AG09309 (cell line): ENCODE measurements at regions not wholly inside any gene's neighbourhood (a gene's known extent, or its start where the extent isn't known, plus 50 kb on each side); places are given as distances from the start of the nearest gene placed in this dataset.

Experiments used
- DNase-seq: peaks from one replicate; pipeline ENCODE4 v3.0.0-alpha.2; 2010; ENCODE audit warnings: low read depth
- H3K4me3 ChIP-seq: 2 replicates; pipeline ENCODE4 v1.5.1; 2011; ENCODE audit warnings: mild to moderate bottlenecking, low read depth, low read length, moderate library complexity; ENCODE audit not compliant: control insufficient read depth
- TF ChIP-seq, protein P1 (sequence below): IDR thresholded peaks from 2 replicates; pipeline ENCODE4 v1.5.1; 2011; ENCODE audit warnings: mild to moderate bottlenecking, low read depth, low read length, inconsistent platforms; ENCODE audit not compliant: insufficient read depth, control insufficient read depth; ENCODE audit errors: missing control alignments

DNA sequence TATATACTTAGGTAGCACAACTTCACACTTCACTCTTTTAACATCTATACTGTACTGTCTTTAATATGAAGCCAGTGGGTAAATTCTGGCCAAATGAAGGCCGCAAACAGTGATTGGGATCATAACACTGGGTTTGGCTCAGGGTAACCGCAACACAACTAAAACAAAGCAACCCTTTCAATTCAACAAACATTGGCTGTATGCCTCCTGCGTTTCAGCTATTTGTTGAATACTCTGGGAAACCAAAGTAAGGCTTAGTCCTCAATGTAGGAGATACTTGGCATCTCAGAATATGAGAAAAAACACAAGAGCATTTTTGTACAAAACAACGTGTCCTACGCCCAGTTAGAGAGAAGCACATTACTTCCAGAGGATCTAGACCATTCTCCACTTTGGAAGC, 693.3 kb upstream of the KLHL29 start:
- TF ChIP-seq, protein P1, sequence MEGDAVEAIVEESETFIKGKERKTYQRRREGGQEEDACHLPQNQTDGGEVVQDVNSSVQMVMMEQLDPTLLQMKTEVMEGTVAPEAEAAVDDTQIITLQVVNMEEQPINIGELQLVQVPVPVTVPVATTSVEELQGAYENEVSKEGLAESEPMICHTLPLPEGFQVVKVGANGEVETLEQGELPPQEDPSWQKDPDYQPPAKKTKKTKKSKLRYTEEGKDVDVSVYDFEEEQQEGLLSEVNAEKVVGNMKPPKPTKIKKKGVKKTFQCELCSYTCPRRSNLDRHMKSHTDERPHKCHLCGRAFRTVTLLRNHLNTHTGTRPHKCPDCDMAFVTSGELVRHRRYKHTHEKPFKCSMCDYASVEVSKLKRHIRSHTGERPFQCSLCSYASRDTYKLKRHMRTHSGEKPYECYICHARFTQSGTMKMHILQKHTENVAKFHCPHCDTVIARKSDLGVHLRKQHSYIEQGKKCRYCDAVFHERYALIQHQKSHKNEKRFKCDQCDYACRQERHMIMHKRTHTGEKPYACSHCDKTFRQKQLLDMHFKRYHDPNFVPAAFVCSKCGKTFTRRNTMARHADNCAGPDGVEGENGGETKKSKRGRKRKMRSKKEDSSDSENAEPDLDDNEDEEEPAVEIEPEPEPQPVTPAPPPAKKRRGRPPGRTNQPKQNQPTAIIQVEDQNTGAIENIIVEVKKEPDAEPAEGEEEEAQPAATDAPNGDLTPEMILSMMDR, result no peak
- no peak overlapping the region for H3K4me3 ChIP-seq
- no peak for DNase-seq

DNA sequence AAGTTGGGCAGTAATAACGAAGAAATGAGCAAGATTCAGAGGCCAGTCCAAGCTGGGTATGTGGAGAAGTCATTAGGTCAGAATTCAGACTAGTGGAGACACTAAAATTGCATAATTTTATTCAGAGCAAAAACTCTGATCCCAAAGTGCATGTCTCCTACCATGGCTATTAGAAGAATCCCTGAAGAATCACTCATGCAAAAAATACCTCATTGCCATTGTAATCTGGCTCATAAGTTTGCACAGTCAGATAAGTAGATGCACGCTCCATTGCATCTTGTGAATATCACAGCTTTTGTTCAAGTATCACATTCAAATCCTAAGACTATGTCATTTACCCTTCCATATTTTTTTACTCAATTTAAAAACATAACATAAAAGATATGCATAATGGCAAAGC, 692.2 kb upstream of the KLHL29 start:
- DNase-seq, result no peak
- TF ChIP-seq, protein P1, result no peak
- no peak overlapping the region for H3K4me3 ChIP-seq

DNA sequence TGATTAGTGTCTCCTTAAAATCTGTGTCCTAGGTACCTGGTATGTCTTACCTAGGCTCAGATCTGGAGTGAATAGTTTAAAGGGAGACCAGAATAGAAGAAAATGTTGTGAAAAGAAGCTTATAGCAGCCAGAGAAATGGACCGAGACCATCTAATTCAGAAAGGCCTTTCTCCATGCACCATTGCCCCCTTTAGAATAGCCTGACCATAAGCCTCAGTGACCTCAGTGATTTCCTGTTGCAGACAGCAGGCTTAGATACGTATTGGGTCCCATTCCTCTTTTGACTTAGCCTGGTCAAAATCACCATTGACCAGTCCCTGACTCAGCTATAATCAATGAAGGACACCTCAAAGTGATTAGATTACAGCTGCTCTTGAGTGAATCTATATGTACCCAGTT, 690.7 kb upstream of the KLHL29 start:
- TF ChIP-seq, protein P1, result no peak
- no peak overlapping the region for H3K4me3 ChIP-seq
- DNase-seq, result no peak

DNA sequence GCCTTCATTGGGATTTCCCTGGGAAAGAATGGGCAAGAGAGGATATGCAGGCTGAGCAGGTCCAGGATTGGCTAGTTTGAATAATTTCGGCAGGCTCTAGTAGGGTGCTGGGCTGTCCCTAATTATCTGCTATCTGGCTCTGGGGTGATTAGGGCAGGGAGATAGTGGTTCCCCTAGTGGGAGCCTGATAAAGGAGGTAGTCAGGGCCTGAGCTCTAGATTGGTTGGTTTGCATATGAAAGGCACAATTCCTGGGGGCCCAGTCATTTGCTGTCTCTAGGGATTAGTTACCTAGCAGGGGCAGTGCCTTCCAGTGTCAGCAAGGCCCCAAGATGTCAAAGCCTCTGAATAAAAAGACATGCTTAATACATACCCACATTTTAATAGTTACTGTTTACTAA, 690.1 kb upstream of the KLHL29 start:
- no peak overlapping the region for H3K4me3 ChIP-seq
- DNase-seq, result no peak
- TF ChIP-seq, protein P1, result no peak

- DNase-seq, result no peak
- TF ChIP-seq, protein P1, result no peak
- no peak overlapping the region for H3K4me3 ChIP-seq
These were observed 687.8 kb upstream of the KLHL29 start for GRCh38 chr2:22697054-22697788.

DNA sequence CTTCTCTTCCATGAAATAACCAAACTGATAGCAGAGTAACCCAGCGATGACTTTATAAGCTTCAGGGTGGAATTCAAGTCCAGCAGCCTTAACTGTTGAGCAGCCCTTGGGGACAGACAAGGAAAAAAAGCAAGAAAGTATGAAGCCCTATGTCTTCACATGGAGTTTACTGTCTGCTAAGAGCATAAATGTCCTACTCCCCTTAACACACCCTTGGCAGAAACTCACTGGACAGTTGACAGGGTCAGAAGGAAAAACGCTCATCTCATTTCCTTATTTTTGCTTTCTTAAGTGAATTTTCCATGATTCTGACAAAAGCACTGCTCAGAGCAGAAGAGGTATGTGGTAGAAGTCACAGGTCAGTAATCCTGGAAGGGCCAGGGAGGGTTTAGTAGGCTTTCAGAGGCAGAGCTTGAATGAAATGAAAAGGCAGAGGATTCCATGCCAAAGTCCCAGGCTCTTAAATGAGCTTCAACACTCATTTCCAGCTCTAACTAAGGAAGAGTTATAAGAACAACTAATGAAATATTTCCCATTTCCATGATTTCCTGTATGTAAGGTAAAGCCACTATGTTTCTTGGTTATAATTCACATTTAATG, 683.3 kb upstream of the KLHL29 start:
- TF ChIP-seq, protein P1, result no peak

More for the DNA sequence above, 683.3 kb upstream of the KLHL29 start:
- no peak overlapping the region for H3K4me3 ChIP-seq
- DNase-seq, result no peak
